Gastroesophageal sphincter (tissue), 4 donors: ENCODE measurements at regions not wholly inside any gene's neighbourhood (a gene's known extent, or its start where the extent isn't known, plus 50 kb on each side); places are given as distances from the start of the nearest gene placed in this dataset.
"Not testable (repeated sequence)": the region's sequence is repeated elsewhere in the genome, so short reads cannot be mapped to it uniquely, and the experiment has no call there.

Source experiments
- ATAC-seq: fragments of 150-250 bp; one replicate; pipeline ENCODE4 v1.9.1; 2016; ENCODE audit warnings: mild to moderate bottlenecking, moderate library complexity
- H3K27ac ChIP-seq, 4 donors: fragments of 200-600 bp; sonication (generic) in 3 of 4; 1 replicate in 3 of 4; 2 replicates in 1 of 4; pipeline ENCODE4 v1.5.1; 2016 to 2019
- H3K27me3 ChIP-seq: fragments of 200-600 bp; sonication (generic); one replicate; pipeline ENCODE4 v1.5.1; 2019
- H3K36me3 ChIP-seq, 2 donors: fragments of 200-600 bp; sonication (generic); one replicate each; pipeline ENCODE4 v1.5.1; 2019; ENCODE audit warnings: control low read depth in 1 of 2
- H3K4me1 ChIP-seq, 3 donors: fragments of 200-600 bp; sonication (generic); 1 replicate in 2 of 3; 2 replicates in 1 of 3; pipeline ENCODE4 v1.5.1; 2016 to 2019; ENCODE audit warnings: control low read depth in 2 of 3
- H3K4me3 ChIP-seq, 2 donors: fragments of 200-600 bp; sonication (generic); one replicate each; pipeline ENCODE4 v1.5.1; 2019; ENCODE audit warnings: mild to moderate bottlenecking in 1 of 2, moderate library complexity in 1 of 2
- H3K9me3 ChIP-seq, 3 donors: fragments of 200-600 bp; sonication (generic); one replicate each; pipeline ENCODE4 v1.5.1; 2017 to 2019; ENCODE audit warnings: control low read depth in 2 of 3
- CTCF ChIP-seq, 4 experiments: fragments of 200-600 bp in 2 of 4; fragments of 450-650 bp in 2 of 4; sonication (generic) in 1 of 4; IDR thresholded peaks; one replicate each; pipeline ENCODE4 v1.5.1; 2017 to 2019; ENCODE audit warnings: antibody characterized with exemption in 4 of 4, mild to moderate bottlenecking in 2 of 4, moderate library complexity in 2 of 4
- EP300 ChIP-seq: sonication (generic); formaldehyde crosslinking; IDR thresholded peaks from one replicate; pipeline ENCODE4 v1.6.1; 2017; ENCODE audit warnings: antibody characterized with exemption, mild to moderate bottlenecking
- POLR2A ChIP-seq, 2 donors: fragments of 450-650 bp; IDR thresholded peaks; one replicate each; pipeline ENCODE4 v1.6.1; 2017; ENCODE audit warnings: antibody characterized with exemption in 2 of 2, mild to moderate bottlenecking in 2 of 2, moderate library complexity in 1 of 2
- POLR2AphosphoS5 ChIP-seq: sonication (generic); formaldehyde crosslinking; IDR thresholded peaks from one replicate; pipeline ENCODE4 v1.6.1; 2017; ENCODE audit warnings: antibody characterized with exemption
- WGBS, 2 donors: methylation state at CpG; one replicate each; pipeline ENCODE4 v1.1.5; 2018; ENCODE audit warnings: low coverage in 1 of 2; 5-methylcytosine and 5-hydroxymethylcytosine counted together

- Histone ChIP-seq H3K9me3 (no peaks in the 10 kb centered on the region), H3K4me1 (no peaks in the 10 kb centered on the region), H3K4me3 (no peak overlapping the region), H3K27me3 (no peaks in the 10 kb centered on the region), H3K27ac (no peak overlapping the region), H3K36me3 (no peaks in the 10 kb centered on the region)
- no peak for ATAC-seq
- TF ChIP-seq EP300 (no peak), POLR2AphosphoS5 (no peak)
- 65 to 91% methylated on average over 5 of the region's 5 CpGs for WGBS, 2 donors
Observed at GRCh38 chr4:29082684-29083083, 1637.5 kb upstream of the PCDH7 start.

GRCh38 chr4:29085748-29086147 lies 1634.4 kb upstream of the PCDH7 start:
- Histone ChIP-seq H3K9me3 (no peaks in the 10 kb centered on the region), H3K27me3 (no peaks in the 10 kb centered on the region), H3K4me3 (no peak overlapping the region), H3K27ac (no peak overlapping the region), H3K4me1 (no peaks in the 10 kb centered on the region), H3K36me3 (no peaks in the 10 kb centered on the region)
- TF ChIP-seq CTCF (IDR thresholded peaks at IDR 0.05) (no peak), EP300 (no peak), POLR2A (IDR thresholded peaks at IDR 0.05) (no peak), POLR2AphosphoS5 (no peak)
- 88% methylated on average over 4 of the region's 4 CpGs for WGBS, 2 donors
- no peak for ATAC-seq

- TF ChIP-seq EP300 (no peak), POLR2A (IDR thresholded peaks at IDR 0.05) (no peak), POLR2AphosphoS5 (no peak), CTCF (IDR thresholded peaks at IDR 0.05) (no peak)
- ATAC-seq: no peak
Observed at GRCh38 chr4:29104694-29105093, 1615.5 kb upstream of the PCDH7 start.

GRCh38 chr4:29113960-29114359 lies 1606.2 kb upstream of the PCDH7 start:
- 41 to 44% methylated on average over 3 of the region's 3 CpGs for WGBS, 2 donors
- H3K9me3 ChIP-seq: peaks cover 0 to 6% (median 0%) of the 10 kb centered on the region in 3 donors
- H3K4me3 ChIP-seq: no peak overlapping the region
- ATAC-seq: no peak
- no peaks in the 10 kb centered on the region for H3K27me3 ChIP-seq
- no peaks in the 10 kb centered on the region for H3K36me3 ChIP-seq
- TF ChIP-seq EP300: no peak
- no peak for TF ChIP-seq POLR2A (IDR thresholded peaks at IDR 0.05)
- no peak for TF ChIP-seq CTCF (IDR thresholded peaks at IDR 0.05)
- no peak for TF ChIP-seq POLR2AphosphoS5
- no peak overlapping the region for H3K27ac ChIP-seq
- no peaks in the 10 kb centered on the region for H3K4me1 ChIP-seq

More at GRCh38 chr4:29104694-29105093, 1615.5 kb upstream of the PCDH7 start:
- Histone ChIP-seq H3K9me3 (no peaks in the 10 kb centered on the region), H3K27ac (no peak overlapping the region), H3K4me1 (no peaks in the 10 kb centered on the region), H3K36me3 (no peaks in the 10 kb centered on the region), H3K27me3 (no peaks in the 10 kb centered on the region), H3K4me3 (no peak overlapping the region)
- 87 to 93% methylated on average over 3 of the region's 3 CpGs for WGBS, 2 donors

- not testable (repeated sequence) for H3K36me3 ChIP-seq, ATAC-seq, H3K9me3 ChIP-seq, H3K27ac ChIP-seq, H3K4me3 ChIP-seq, H3K27me3 ChIP-seq, H3K4me1 ChIP-seq
- WGBS, 2 donors: no CpG with 5 or more reads among the region's 38 CpGs
Observed at GRCh38 chr4:29117231-29117722, 1602.9 kb upstream of the PCDH7 start.

- H3K4me3 ChIP-seq: no peak overlapping the region
- no peaks in the 10 kb centered on the region for H3K4me1 ChIP-seq
- ATAC-seq: no peak
- 28 to 41% methylated on average over 4 of the region's 4 CpGs for WGBS, 2 donors
- no peaks in the 10 kb centered on the region for H3K36me3 ChIP-seq
- peaks cover 0 to 6% (median 0%) of the 10 kb centered on the region in 3 donors for H3K9me3 ChIP-seq
- TF ChIP-seq POLR2A (IDR thresholded peaks at IDR 0.05): no peak
- TF ChIP-seq POLR2AphosphoS5: no peak
- no peak for TF ChIP-seq CTCF (IDR thresholded peaks at IDR 0.05)
- TF ChIP-seq EP300: no peak
- no peak overlapping the region for H3K27ac ChIP-seq
- H3K27me3 ChIP-seq: no peaks in the 10 kb centered on the region
Observed at GRCh38 chr4:29121586-29121985, 1598.6 kb upstream of the PCDH7 start.
